ENCODE measurements at regions not wholly inside any gene's neighbourhood (a gene's known extent, or its start where the extent isn't known, plus 50 kb on each side); places are given as distances from the start of the nearest gene placed in this dataset.

GRCh38 chr13:65660731-65661130 lies 1569.4 kb downstream of the PCDH9 start:
- no peak for DNase-seq

GRCh38 chr13:65656740-65657329 lies 1573.3 kb downstream of the PCDH9 start:
- no peak for DNase-seq

GRCh38 chr13:65653613-65654012 lies 1576.5 kb downstream of the PCDH9 start:
- DNase-seq, result no peak

- DNase-seq, result no peak
Measured at GRCh38 chr13:65650321-65650720, 1579.8 kb downstream of the PCDH9 start.

- no peak for DNase-seq
Measured at GRCh38 chr13:65642996-65643395, 1587.1 kb downstream of the PCDH9 start.

GRCh38 chr13:65642301-65642700 lies 1587.8 kb downstream of the PCDH9 start:
- no peak for DNase-seq

- no peak for DNase-seq
Measured at GRCh38 chr13:65638572-65639168, 1591.5 kb downstream of the PCDH9 start.

GRCh38 chr13:65633806-65634205 lies 1596.3 kb downstream of the PCDH9 start:
- DNase-seq, result no peak

- DNase-seq, result no peak
Measured at GRCh38 chr13:65631078-65631477, 1599.1 kb downstream of the PCDH9 start.

GRCh38 chr13:65629926-65630325 lies 1600.2 kb downstream of the PCDH9 start:
- no peak for DNase-seq

GRCh38 chr13:65623148-65623547 lies 1607.0 kb downstream of the PCDH9 start:
- no peak for DNase-seq

GRCh38 chr13:65615506-65615905 lies 1614.6 kb downstream of the PCDH9 start:
- DNase-seq, result no peak

GRCh38 chr13:65613004-65613403 lies 1617.1 kb downstream of the PCDH9 start:
- DNase-seq, result no peak

- DNase-seq, result no peak
Measured at GRCh38 chr13:65609350-65609749, 1620.8 kb downstream of the PCDH9 start.

GRCh38 chr13:65606622-65607021 lies 1623.5 kb downstream of the PCDH9 start:
- DNase-seq, result no peak

GRCh38 chr13:65605396-65605795 lies 1624.7 kb downstream of the PCDH9 start:
- DNase-seq, result no peak

GRCh38 chr13:65603160-65603559 lies 1627.0 kb downstream of the PCDH9 start:
- DNase-seq, result no peak

GRCh38 chr13:65601855-65602254 lies 1628.3 kb downstream of the PCDH9 start:
- DNase-seq, result no peak

GRCh38 chr13:65600702-65601101 lies 1629.4 kb downstream of the PCDH9 start:
- DNase-seq, result no peak

GRCh38 chr13:65597839-65598818 lies 1632.0 kb downstream of the PCDH9 start:
- DNase-seq, result no peak

GRCh38 chr13:65595916-65596315 lies 1634.2 kb downstream of the PCDH9 start:
- DNase-seq, result no peak

- no peak for DNase-seq
Measured at GRCh38 chr13:65594298-65594781, 1635.8 kb downstream of the PCDH9 start.

GRCh38 chr13:65593298-65593874 lies 1636.8 kb downstream of the PCDH9 start:
- DNase-seq, result no peak

Measured in 8988T (cell line).